K562 (cell line): ENCODE measurements at regions not wholly inside any gene's neighbourhood (a gene's known extent, or its start where the extent isn't known, plus 50 kb on each side); places are given as distances from the start of the nearest gene placed in this dataset.

Source experiments
- ATAC-seq: fragments of 200-7000 bp; cut with Tn5 transposase; 3 replicates; pipeline ENCODE4 v1.9.1; 2020; ENCODE audit warnings: moderate library complexity
- BruUV-seq: library from RNA; stranded (reverse); fragments of 400-500 nt; replicated peaks from 2 replicates; lab custom pipeline; 2021; lab: Mats Ljungman, UMichigan
- CTCF ChIA-PET: fragments of 300-600 bp; formaldehyde crosslinking; extraction: SDS; loops from one replicate; lab custom pipeline; 2021; ENCODE audit warnings: low intra/inter-chr PET ratio; lab: Yijun Ruan, JAX
- POLR2A ChIA-PET: fragments of 300-600, 350-650 bp; sonication (Branson Sonifier 250); formaldehyde crosslinking; extraction: SDS; loops from one replicate; lab custom pipeline; 2021; ENCODE audit warnings: antibody characterized with exemption, inconsistent platforms; lab: Yijun Ruan, JAX
- DNase-seq, 4 experiments: peaks; one replicate each; pipeline versions ENCODE4 v3.0.0 to v3.0.0-alpha.2; 2011 to 2018; ENCODE audit warnings: low spot score in 3 of 4, mixed read lengths in 3 of 4; ENCODE audit errors: extremely low read depth in 1 of 4
- FAIRE-seq: peaks from 2 replicates; lab custom pipeline; 2011; peaks lifted over from hg19 to GRCh38; lab: Jason Lieb, UNC
- H2AFZ ChIP-seq: 2 replicates; pipeline ENCODE4 v1.6.0; 2011; ENCODE audit warnings: low read depth, low read length, control low read depth, inconsistent platforms
- H3K27ac ChIP-seq: fragments of 200-600 bp; 3 replicates; pipeline ENCODE4 v1.8.0; 2011; ENCODE audit warnings: low read depth, mild to moderate bottlenecking, control low read depth, inconsistent platforms, low read length, moderate library complexity, mixed read lengths; ENCODE audit errors: extremely low read depth
- H3K27me3 ChIP-seq, 2 experiments: fragments of 300-600 bp in 1 of 2; 2 replicates in 1 of 2; 3 replicates in 1 of 2; pipeline versions ENCODE4 v1.6.0 to v1.8.0; 2011; ENCODE audit warnings: inconsistent platforms in 2 of 2, low read length in 2 of 2, mild to moderate bottlenecking in 1 of 2, mixed read lengths in 1 of 2, moderate library complexity in 1 of 2; ENCODE audit not compliant: control insufficient read depth in 2 of 2, insufficient read depth in 2 of 2
- H3K36me3 ChIP-seq: fragments of 300-600 bp; 3 replicates; pipeline ENCODE4 v1.8.0; 2011; ENCODE audit warnings: mild to moderate bottlenecking, low read length, inconsistent platforms; ENCODE audit not compliant: control insufficient read depth, insufficient read depth
- H3K4me1 ChIP-seq, 2 experiments: fragments of 200-600 bp in 1 of 2; replicated peaks in 1 of 2; 2 replicates in 1 of 2; 3 replicates in 1 of 2; pipeline versions ENCODE4 v1.5.1 to v1.8.0; 2011; ENCODE audit warnings: inconsistent platforms in 2 of 2, low read length in 2 of 2, mild to moderate bottlenecking in 1 of 2, mixed read lengths in 1 of 2, moderate library complexity in 1 of 2; ENCODE audit not compliant: control insufficient read depth in 2 of 2, insufficient read depth in 2 of 2
- H3K4me2 ChIP-seq: 2 replicates; pipeline ENCODE4 v1.6.1; 2011; ENCODE audit warnings: low read length, control low read depth, inconsistent platforms, mixed read lengths; ENCODE audit not compliant: insufficient read depth
- H3K4me3 ChIP-seq: fragments of 200-600 bp; sonication (generic), shearing (Covaris generic); 2 replicates; pipeline ENCODE4 v1.5.1; 2016; ENCODE audit warnings: control low read depth, inconsistent platforms
- H3K79me2 ChIP-seq: fragments of 200-600 bp; 3 replicates; pipeline ENCODE4 v1.8.0; 2011; ENCODE audit warnings: low read length, inconsistent platforms; ENCODE audit not compliant: control insufficient read depth, insufficient read depth
- H3K9ac ChIP-seq, 2 experiments: 2 replicates each; pipeline versions ENCODE4 v1.6.0 to v1.6.1; 2011; ENCODE audit warnings: low read depth in 2 of 2, low read length in 2 of 2, control low read depth in 1 of 2, inconsistent platforms in 1 of 2, mild to moderate bottlenecking in 1 of 2, mixed read lengths in 1 of 2; ENCODE audit not compliant: insufficient read depth in 1 of 2
- H3K9me1 ChIP-seq: one replicate; pipeline ENCODE4 v1.6.0; 2011; ENCODE audit warnings: inconsistent platforms, mild to moderate bottlenecking, low read length, moderate library complexity; ENCODE audit not compliant: control insufficient read depth, insufficient read depth
- H3K9me3 ChIP-seq: replicated peaks from 2 replicates; pipeline ENCODE4 v1.5.1; 2011; ENCODE audit warnings: low read depth, low read length, inconsistent platforms; ENCODE audit not compliant: control insufficient read depth, insufficient read depth
- H4K20me1 ChIP-seq: replicated peaks from 2 replicates; pipeline ENCODE4 v1.6.1; 2011; ENCODE audit warnings: low read length, inconsistent platforms, mixed read lengths; ENCODE audit not compliant: control insufficient read depth, insufficient read depth
- CBFB ChIP-seq: sonication (generic); formaldehyde crosslinking; IDR thresholded peaks from 2 replicates; pipeline ENCODE4 v1.4.0; 2020; ENCODE audit warnings: mild to moderate bottlenecking, missing genetic modification reagents
- FIP1L1 ChIP-seq: fragments of 200-400 bp; formaldehyde crosslinking; IDR thresholded peaks from 2 replicates; pipeline ENCODE4 v1.6.1; 2018; ENCODE audit warnings: mild to moderate bottlenecking, low read depth, low read length; ENCODE audit not compliant: poor library complexity, severe bottlenecking
- HNRNPL ChIP-seq: fragments of 200-400 bp; formaldehyde crosslinking; IDR thresholded peaks from 2 replicates; pipeline ENCODE4 v1.6.1; 2017; ENCODE audit warnings: low read depth, mild to moderate bottlenecking, low read length
- ID3 ChIP-seq, 2 experiments: fragments of 250-450 bp in 1 of 2; fragments of 450-650 bp in 1 of 2; sonication (Bioruptor Pico) in 1 of 2; IDR thresholded peaks; 2 replicates each; pipeline versions ENCODE4 v1.6.1 to v1.8.0; 2016 to 2021; ENCODE audit warnings: mild to moderate bottlenecking in 2 of 2, moderate library complexity in 2 of 2, missing compliant biosample characterization in 1 of 2, missing genetic modification characterization in 1 of 2
- SAP30 ChIP-seq: fragments of 200-600 bp; sonication (generic); IDR thresholded peaks from 2 replicates; pipeline ENCODE4 v1.6.1; 2012; ENCODE audit warnings: borderline replicate concordance, low read depth, mild to moderate bottlenecking, moderate library complexity, low read length, control low read depth, inconsistent platforms; ENCODE audit not compliant: insufficient read depth, poor library complexity, severe bottlenecking
- ZNF253 ChIP-seq: fragments of 250-450 bp; sonication (Bioruptor Pico); conservative IDR thresholded peaks from 2 replicates; pipeline ENCODE4 v1.6.1; 2021; ENCODE audit warnings: mild to moderate bottlenecking
- WGBS: fragments of 100-300 bp; shearing (Covaris generic); methylation state at CpG from one replicate; pipeline ENCODE4 v1.1.6; 2016; ENCODE audit warnings: low coverage, mixed read lengths; ENCODE audit not compliant: insufficient coverage; ENCODE audit errors: missing lambda C conversion rate; 5-methylcytosine and 5-hydroxymethylcytosine counted together
- in situ Hi-C: fragments of 300-500 bp; cut with MboI; formaldehyde crosslinking; loops from 4 replicates; pipeline ENCODE4 v1.15.0; 2018; ENCODE audit warnings: inconsistent platforms, mixed read lengths
- intact Hi-C: fragments of 100-400 bp; cut with micrococcal nuclease; formaldehyde crosslinking; loops from 2 replicates; pipeline ENCODE4 v1.14.2; 2022

GRCh38 chr1:36590771-36591170 lies 108.1 kb upstream of the CSF3R start:
- no peaks in the 10 kb centered on the region; a peak in 1 of 5 replicates for H3K4me1 ChIP-seq
- WGBS = 0% methylated on average over 9 of the region's 9 CpGs
- TF ChIP-seq CBFB (CRISPR knock-in tag) (no peak), ID3 (CRISPR knock-in tag; IDR thresholded peaks at IDR 0.05) (no peak), ID3 (tag; IDR thresholded peaks at IDR 0.05) (no peak), HNRNPL (no peak), SAP30 (no peak), FIP1L1 (no peak), ZNF253 (CRISPR knock-in tag) (no peak)
- H3K27ac ChIP-seq = no peak overlapping the region
- H4K20me1 ChIP-seq = peaks cover 21% of the 10 kb centered on the region
- H2AFZ ChIP-seq = no peak overlapping the region
- BruUV-seq = no TSS peak
- in situ Hi-C loops = no loop called here
- intact Hi-C loops = no loop called here
- DNase-seq (no peak), FAIRE-seq (no peak), ATAC-seq (no peak)
- H3K4me3 ChIP-seq = no peak overlapping the region
- POLR2A ChIA-PET = no interaction called here
- CTCF ChIA-PET = no interaction called here
- H3K79me2 ChIP-seq = no peaks in the 10 kb centered on the region
- no peak overlapping the region for H3K9ac ChIP-seq
- peaks cover 35 to 59% of the 10 kb centered on the region in 2 experiments for H3K27me3 ChIP-seq
- no peak overlapping the region for H3K4me2 ChIP-seq
- no peaks in the 10 kb centered on the region for H3K36me3 ChIP-seq
- H3K9me1 ChIP-seq = no peaks in the 10 kb centered on the region
- no peaks in the 10 kb centered on the region for H3K9me3 ChIP-seq
